GM12873 (cell line): ENCODE measurements at regions not wholly inside any gene's neighbourhood (a gene's known extent, or its start where the extent isn't known, plus 50 kb on each side); places are given as distances from the start of the nearest gene placed in this dataset.

Experiments used
- CTCF ChIP-seq: IDR thresholded peaks from 2 replicates; pipeline ENCODE4 v1.5.1; 2012; ENCODE audit warnings: low read depth, mild to moderate bottlenecking, moderate library complexity, low read length, control low read depth; ENCODE audit not compliant: insufficient read depth; ENCODE audit errors: missing control alignments

GRCh38 chr7:15837306-15837950 lies 150.9 kb upstream of the MEOX2 start:
- TF ChIP-seq CTCF: no peak

- no peak for TF ChIP-seq CTCF
These were observed 150.2 kb upstream of the MEOX2 start for GRCh38 chr7:15836651-15837050.

GRCh38 chr7:15836041-15836440 lies 149.6 kb upstream of the MEOX2 start:
- no peak for TF ChIP-seq CTCF

- no peak for TF ChIP-seq CTCF
These were observed 148.0 kb upstream of the MEOX2 start for GRCh38 chr7:15834446-15834845.

GRCh38 chr7:15832996-15833395 lies 146.5 kb upstream of the MEOX2 start:
- TF ChIP-seq CTCF: no peak

GRCh38 chr7:15831606-15832005 lies 145.1 kb upstream of the MEOX2 start:
- TF ChIP-seq CTCF: no peak

- TF ChIP-seq CTCF: no peak
These were observed 143.2 kb upstream of the MEOX2 start for GRCh38 chr7:15829691-15830090.
